HG03103 (cell line): ENCODE measurements at regions not wholly inside any gene's neighbourhood (a gene's known extent, or its start where the extent isn't known, plus 50 kb on each side); places are given as distances from the start of the nearest gene placed in this dataset.
"Not testable (repeated sequence)": the region's sequence is repeated elsewhere in the genome, so short reads cannot be mapped to it uniquely, and the experiment has no call there.

Experiments
- ATAC-seq: cut with Tn5 transposase; IDR thresholded peaks from one replicate; pipeline ENCODE4 v1.9.1; 2021; ENCODE audit warnings: low read depth; ENCODE audit not compliant: unreplicated experiment

GRCh38 chr2:166831930-166832329 is 56.4 kb upstream of the XIRP2 start:
- ATAC-seq = no peak

DNA sequence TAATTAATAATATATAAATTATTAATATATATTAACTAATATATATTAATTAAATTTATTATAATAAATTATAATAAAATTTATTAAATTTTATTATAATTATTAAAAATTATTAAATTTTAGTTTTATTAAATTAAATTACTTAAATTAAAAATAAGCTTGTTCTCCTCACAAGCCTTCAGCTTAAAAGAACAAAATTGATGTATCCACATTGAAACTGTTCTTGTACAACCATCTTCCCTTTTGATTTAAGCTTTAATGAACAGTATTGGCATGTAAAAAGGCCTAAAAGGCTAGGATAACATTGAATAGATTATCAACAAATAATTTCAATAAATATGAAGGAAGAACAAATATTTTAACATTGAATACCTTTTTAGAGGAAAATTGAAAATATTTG is 62.4 kb upstream of the XIRP2 start:
- no peak for ATAC-seq

DNA sequence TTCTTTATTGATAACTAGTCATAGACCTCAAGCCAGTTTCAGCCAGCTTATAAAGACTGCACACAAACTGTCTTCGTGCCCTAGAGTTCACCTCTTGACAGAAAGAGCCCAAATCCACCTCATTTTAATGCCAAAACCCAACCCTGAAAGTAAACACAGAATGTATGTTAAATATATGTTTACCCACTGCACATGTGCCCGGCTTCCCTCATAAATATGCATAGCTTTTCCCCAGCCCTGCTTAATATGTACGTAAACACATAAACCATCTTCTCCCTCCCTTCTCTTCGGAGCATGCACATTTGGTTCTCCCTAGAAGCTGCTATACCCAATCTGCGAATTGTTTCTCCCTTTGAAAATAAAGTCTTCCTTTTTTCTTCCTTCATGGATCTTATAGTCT is 73.9 kb upstream of the XIRP2 start:
- no peak for ATAC-seq

DNA sequence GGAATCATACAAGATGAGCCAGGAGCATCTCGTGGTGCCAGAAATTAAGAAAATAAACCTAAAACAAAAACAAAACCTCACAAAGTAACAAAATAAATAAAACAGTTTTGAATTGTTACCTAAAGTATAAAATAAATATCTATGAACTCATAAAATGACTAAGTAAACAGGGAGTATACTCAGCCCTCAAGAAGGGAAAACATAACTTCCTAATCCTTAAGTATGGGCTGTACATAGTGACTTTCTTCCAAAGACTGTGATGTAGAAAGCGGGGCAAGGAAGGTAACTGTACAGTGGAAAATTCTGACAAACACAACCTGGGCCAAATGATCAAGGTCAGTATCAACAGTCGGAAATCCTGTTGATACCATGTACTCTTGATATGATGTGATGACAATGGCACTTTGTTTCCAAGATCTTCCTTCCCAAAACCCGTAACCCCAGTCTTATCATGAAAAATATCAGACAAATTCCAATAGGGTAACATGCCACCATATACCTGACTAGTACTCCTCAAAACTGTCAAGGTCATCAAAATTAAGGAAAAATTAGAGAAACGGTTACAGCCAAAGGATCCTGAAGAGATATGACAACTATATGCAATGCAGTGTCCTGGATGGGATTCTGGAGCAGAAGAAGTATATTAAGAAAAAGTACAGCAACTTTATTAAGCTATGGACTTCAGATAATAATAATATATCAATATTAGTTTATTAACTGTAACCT is 76.0 kb upstream of the XIRP2 start:
- no peak for ATAC-seq

DNA sequence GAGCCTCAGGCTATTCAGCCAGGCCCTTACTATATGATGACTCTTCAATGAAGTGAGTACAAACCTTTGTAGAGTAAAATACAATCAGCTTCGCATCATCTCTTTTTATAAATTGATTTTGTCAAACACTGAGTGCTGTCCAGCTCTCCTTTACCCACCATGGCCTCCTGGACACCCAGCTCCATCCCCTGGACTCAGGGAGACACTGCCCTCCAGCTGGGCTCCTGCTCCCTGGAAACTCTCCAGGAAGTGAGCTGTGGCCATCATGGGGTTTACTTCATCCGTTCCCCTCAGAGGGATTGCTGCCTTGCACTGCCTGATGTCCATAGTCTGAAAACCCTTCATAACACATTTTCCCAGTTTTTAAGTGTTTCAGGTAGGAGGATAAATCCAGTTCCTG is 82.5 kb upstream of the XIRP2 start:
- ATAC-seq = no peak

GRCh38 chr2:166803373-166804000 is 84.8 kb upstream of the XIRP2 start:
- ATAC-seq = no peak

- ATAC-seq = no peak
These were observed 85.8 kb upstream of the XIRP2 start for GRCh38 chr2:166802475-166802874.

- ATAC-seq = no peak
These were observed 95.5 kb upstream of the XIRP2 start for GRCh38 chr2:166792808-166793207.

GRCh38 chr2:166786707-166787106 is 101.6 kb upstream of the XIRP2 start:
- ATAC-seq = no peak

- no peak for ATAC-seq
These were observed 103.9 kb upstream of the XIRP2 start for GRCh38 chr2:166784296-166784946.

GRCh38 chr2:166775176-166775575 is 113.1 kb upstream of the XIRP2 start:
- ATAC-seq = no peak

DNA sequence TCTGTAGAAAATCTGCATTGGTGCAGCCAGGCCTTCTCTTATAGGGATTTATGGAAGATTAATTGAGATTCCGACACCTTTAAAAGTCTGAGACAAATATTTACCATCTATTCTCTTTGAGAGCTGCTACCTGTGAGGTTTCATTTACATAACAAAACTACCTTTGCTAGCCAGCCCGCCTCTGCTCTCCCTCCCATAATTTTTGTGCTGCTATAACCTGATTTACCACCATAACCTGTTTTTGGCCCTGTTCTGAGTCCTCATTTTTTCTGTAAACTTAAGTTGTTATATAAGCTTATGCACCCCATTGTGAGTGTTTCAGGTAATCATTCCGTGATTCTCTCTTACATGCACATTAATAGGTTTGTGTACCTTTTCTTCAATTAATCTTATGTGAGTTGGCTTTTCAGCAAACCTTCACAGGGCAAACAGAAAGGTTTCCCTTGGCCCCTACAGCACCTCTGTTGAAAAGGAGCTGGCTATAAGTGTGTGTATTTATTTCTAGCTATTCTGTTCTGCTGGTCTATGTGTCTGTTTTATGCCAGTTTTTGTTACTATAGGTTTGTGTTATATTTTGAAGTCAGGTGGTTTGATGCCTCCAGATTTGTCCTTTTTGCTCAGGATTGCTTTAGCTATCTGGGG is 114.9 kb upstream of the XIRP2 start:
- no peak for ATAC-seq

GRCh38 chr2:166768393-166769123 is 119.7 kb upstream of the XIRP2 start:
- no peak for ATAC-seq

- ATAC-seq = not testable (repeated sequence)
These were observed 121.4 kb upstream of the XIRP2 start for GRCh38 chr2:166766769-166767322.

DNA sequence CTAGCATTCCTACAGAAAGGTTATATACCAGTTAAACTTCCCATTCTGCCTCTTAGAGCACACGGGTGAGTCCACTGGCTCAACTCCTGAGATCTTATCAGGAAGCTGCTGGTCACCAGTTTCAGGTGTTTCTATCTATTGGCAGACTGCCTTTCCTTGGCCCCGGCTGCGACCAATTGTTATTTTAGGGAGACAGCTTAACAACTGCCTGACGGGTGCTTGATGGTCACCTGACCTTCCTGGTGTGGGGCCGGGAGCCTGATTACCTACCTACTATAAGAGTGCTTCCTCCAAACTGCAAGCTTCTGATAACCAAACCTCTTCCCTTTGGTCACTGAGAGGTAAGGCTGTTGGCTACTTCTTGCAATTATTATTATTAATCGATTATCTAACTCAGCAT is 122.1 kb upstream of the XIRP2 start:
- no peak for ATAC-seq

DNA sequence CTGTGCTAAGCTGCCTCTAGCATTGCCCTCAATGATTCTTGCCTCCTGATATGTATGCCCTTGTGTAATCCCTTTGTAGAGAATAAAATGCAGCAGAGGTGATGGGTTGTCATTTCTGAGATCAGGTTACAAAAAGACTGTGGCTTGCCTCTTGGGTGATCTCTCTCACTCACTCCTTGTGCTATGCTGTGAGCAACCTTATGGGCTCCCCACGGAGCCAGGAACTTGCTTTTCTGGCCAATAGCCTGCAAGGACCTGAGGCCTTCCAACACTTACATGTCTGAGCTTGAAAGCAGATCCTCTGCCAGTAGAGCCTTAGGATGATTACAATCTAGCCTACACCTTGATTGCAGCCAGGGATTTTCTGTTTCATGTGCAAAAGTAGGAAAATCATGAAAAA is 123.1 kb upstream of the XIRP2 start:
- no peak for ATAC-seq

GRCh38 chr2:166764702-166765101 is 123.6 kb upstream of the XIRP2 start:
- ATAC-seq = no peak

GRCh38 chr2:166764216-166764615 is 124.1 kb upstream of the XIRP2 start:
- no peak for ATAC-seq

- no peak for ATAC-seq
These were observed 125.5 kb upstream of the XIRP2 start for GRCh38 chr2:166762746-166763145.

DNA sequence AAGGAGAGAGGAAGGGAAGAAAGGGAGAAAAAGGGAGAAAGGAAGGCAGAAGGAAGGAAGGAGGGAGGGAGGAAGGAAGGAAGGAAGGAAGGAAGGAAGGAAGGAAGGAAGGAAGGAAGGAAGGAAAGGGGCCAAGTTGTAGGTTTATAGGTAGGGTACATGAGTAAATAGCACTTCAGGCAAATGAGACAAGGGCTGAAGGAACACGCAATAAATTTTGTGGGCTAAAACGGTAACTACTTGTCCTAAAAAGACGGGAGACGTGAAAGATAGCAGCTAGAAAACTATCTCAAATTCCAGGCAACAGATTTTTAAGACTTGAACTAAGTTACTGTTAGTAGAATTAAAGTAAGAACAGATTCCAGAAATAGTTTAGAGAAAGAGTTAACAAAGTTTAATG is 129.3 kb upstream of the XIRP2 start:
- ATAC-seq = no peak

- no peak for ATAC-seq
These were observed 137.7 kb upstream of the XIRP2 start for GRCh38 chr2:166750624-166751023.
